ENCODE measurements at regions not wholly inside any gene's neighbourhood (a gene's known extent, or its start where the extent isn't known, plus 50 kb on each side); places are given as distances from the start of the nearest gene placed in this dataset.

- TF ChIP-seq, protein P1, sequence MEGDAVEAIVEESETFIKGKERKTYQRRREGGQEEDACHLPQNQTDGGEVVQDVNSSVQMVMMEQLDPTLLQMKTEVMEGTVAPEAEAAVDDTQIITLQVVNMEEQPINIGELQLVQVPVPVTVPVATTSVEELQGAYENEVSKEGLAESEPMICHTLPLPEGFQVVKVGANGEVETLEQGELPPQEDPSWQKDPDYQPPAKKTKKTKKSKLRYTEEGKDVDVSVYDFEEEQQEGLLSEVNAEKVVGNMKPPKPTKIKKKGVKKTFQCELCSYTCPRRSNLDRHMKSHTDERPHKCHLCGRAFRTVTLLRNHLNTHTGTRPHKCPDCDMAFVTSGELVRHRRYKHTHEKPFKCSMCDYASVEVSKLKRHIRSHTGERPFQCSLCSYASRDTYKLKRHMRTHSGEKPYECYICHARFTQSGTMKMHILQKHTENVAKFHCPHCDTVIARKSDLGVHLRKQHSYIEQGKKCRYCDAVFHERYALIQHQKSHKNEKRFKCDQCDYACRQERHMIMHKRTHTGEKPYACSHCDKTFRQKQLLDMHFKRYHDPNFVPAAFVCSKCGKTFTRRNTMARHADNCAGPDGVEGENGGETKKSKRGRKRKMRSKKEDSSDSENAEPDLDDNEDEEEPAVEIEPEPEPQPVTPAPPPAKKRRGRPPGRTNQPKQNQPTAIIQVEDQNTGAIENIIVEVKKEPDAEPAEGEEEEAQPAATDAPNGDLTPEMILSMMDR (IDR thresholded peaks at IDR 0.05), result no peak
- no peak for TF ChIP-seq EZH2 (IDR thresholded peaks at IDR 0.05)
Observed at GRCh38 chr6:168730931-168731716, 290.1 kb downstream of the SMOC2 start.
